ENCODE measurements at regions not wholly inside any gene's neighbourhood (a gene's known extent, or its start where the extent isn't known, plus 50 kb on each side); places are given as distances from the start of the nearest gene placed in this dataset.

- FAIRE-seq = no peak
- DNase-seq (ENCODE audit: insufficient read length, low spot score) = no peak
These were observed 161.3 kb upstream of the LPP start for GRCh38 chr3:187992609-187993008.

DNA sequence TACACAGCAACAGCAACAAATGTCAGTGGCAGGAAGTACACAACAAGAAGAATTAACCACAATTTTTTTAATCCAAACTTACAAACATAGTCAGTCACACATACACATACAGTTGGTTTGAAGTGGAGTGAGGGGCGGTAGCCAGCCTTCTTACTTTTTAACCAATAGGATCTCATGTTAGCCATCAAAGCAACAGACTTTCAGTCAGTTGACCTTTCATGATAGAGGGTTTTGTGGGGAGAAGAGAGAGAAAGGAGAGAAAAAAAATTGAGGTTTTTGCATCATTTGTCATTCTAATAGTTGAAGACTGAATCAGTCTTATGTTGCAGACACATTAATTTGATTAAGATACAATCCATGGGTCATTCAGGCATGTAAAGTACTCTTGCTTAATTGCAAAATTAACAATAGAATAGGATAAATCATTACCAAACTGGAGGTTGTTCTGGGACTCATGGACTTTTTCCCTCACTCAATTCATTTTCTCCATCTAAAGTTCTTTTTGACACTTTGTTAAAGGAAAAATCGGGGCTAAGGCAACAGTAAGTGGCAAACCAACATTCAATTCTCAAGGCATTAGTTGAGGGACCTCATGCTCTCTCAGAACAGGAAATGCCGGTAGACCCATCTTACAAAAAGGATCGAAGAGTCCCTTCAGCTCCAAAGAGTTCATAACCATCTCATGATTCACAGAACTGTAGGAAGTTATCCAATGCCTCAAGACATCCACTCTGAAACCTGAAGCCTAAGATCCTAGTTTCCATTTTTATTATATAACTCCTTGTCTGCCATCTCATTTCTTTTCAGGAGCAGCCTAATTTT, 159.5 kb upstream of the LPP start:
- FAIRE-seq = no peak
- DNase-seq (ENCODE audit: insufficient read length, low spot score) = no peak

DNA sequence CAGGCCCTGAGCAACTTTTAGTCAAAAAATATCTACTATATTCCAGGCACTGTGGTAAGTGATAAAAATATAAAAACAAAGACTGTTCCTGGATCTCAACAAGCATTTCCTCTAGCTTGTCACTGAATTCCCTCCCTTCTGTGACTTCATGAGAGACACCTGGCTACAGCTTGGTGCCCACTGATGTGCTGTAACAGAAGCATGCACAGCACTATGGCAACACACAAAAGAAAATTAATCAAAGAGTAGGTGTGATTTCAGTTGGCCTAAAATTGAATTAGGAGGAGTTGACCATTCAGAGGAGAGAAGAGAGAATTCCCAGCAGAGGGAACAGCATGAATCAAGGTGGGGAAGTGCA, 158.9 kb upstream of the LPP start:
- FAIRE-seq (no peak), DNase-seq (ENCODE audit: insufficient read length, low spot score) (no peak)

- FAIRE-seq (no peak), DNase-seq (ENCODE audit: insufficient read length, low spot score) (no peak)
These were observed 158.3 kb upstream of the LPP start for GRCh38 chr3:187995667-187996066.

GRCh38 chr3:187996609-187997008, 157.3 kb upstream of the LPP start:
- no peak for DNase-seq (ENCODE audit: insufficient read length, low spot score)
- FAIRE-seq = no peak

- FAIRE-seq (no peak), DNase-seq (ENCODE audit: insufficient read length, low spot score) (no peak)
These were observed 156.5 kb upstream of the LPP start for GRCh38 chr3:187997490-187997889.

DNA sequence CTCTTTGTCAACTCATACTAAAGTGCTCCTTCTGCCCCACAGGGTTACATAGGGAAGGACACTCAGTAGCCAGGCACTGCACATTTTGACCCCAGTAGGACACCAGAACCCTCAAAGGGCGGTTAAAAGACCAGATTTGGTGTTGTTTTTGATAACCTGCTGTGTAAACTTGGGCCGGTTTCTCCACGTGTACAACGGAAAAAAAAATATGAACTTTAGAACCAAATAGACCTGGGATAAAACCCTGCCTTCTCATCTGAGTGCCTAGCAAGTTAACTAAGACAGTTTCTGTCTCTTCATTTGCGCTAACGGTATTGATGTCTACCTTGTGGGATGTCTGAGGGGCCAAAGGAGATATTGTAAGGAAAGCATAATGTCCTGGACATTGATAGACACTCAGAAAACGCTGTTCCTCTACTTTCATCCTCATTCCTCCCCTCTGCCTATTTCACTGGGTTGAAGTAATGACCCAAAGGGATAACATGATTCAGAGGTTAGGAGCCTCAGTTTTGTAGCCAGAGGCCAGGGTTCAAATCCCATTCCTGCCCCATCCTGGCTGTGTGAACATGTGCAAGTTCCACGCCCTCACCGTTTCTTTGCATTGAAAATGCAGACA, 155.9 kb upstream of the LPP start:
- FAIRE-seq = no peak
- no peak for DNase-seq (ENCODE audit: insufficient read length, low spot score)

DNA sequence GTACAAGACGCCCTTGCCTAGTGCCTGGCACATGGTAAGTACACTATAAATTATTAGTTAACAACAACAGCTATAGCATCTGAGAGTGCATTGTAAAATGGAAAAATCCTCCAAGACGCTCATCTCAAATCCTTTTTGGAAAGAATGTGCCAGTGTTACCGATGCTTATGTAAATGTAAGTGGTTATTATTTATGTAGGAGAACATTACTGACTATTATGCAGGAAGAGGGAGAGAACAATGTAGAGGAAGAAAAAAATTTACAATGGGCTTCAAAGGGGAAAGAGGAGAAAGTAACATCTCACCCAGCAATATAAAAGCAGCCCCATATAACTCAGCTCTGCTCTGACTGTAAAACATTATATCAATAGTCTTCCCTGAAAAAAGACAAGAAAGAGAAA, 155.3 kb upstream of the LPP start:
- no peak for FAIRE-seq

GRCh38 chr3:187999821-188000220, 154.1 kb upstream of the LPP start:
- no peak for FAIRE-seq
- no peak for DNase-seq (ENCODE audit: insufficient read length, low spot score)

More for the DNA sequence above, 155.3 kb upstream of the LPP start:
- no peak for DNase-seq (ENCODE audit: insufficient read length, low spot score)

DNA sequence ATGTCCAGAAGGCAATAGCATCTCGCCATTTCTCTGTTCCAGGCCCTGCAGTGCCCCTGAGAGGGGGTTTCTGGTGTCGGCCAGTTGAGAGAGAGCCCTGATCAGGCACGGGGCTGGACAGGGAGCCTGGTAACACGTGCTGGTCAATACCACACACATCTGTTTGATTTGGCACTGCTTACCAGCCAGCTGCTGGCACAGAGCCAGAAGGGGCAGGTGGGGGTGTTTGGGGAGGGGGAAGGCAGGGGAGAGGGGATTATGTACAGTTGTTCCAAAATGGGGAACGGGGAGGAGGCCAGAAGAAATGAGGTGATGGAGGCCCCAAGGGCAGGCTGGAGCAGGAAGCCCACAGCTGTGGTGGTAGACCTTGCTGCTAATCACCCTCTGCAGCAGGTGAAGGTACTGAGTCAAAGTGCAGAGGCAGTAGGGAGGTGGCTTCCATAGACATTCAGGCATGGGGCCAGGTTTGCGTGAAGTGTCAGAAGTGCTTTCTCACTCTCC, 153.5 kb upstream of the LPP start:
- no peak for FAIRE-seq
- DNase-seq (ENCODE audit: insufficient read length, low spot score) = no peak

DNA sequence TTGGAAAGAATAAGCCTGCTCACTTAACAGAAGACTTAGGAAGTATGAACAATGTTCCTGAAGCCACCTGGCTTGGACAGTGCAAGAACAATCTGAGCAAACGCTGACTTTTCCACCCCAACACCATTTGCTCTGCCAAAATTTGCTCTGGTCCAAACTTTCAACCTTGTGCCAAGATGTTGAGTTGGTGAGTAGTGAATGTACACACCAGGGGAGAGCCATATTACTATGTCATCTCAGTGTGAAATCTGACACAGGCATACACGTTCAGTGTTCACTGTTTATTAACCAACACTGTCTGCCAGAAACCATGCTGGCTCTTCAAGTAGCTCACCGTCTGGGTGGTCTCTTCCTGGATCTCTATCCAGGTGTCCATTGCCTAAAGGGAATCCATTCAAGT, 152.9 kb upstream of the LPP start:
- DNase-seq (ENCODE audit: insufficient read length, low spot score) = no peak
- FAIRE-seq = no peak

GRCh38 chr3:188001926-188002325, 152.0 kb upstream of the LPP start:
- FAIRE-seq = no peak
- no peak for DNase-seq (ENCODE audit: insufficient read length, low spot score)

GRCh38 chr3:188002626-188003138, 151.3 kb upstream of the LPP start:
- DNase-seq (ENCODE audit: insufficient read length, low spot score) (no peak), FAIRE-seq (no peak)

DNA sequence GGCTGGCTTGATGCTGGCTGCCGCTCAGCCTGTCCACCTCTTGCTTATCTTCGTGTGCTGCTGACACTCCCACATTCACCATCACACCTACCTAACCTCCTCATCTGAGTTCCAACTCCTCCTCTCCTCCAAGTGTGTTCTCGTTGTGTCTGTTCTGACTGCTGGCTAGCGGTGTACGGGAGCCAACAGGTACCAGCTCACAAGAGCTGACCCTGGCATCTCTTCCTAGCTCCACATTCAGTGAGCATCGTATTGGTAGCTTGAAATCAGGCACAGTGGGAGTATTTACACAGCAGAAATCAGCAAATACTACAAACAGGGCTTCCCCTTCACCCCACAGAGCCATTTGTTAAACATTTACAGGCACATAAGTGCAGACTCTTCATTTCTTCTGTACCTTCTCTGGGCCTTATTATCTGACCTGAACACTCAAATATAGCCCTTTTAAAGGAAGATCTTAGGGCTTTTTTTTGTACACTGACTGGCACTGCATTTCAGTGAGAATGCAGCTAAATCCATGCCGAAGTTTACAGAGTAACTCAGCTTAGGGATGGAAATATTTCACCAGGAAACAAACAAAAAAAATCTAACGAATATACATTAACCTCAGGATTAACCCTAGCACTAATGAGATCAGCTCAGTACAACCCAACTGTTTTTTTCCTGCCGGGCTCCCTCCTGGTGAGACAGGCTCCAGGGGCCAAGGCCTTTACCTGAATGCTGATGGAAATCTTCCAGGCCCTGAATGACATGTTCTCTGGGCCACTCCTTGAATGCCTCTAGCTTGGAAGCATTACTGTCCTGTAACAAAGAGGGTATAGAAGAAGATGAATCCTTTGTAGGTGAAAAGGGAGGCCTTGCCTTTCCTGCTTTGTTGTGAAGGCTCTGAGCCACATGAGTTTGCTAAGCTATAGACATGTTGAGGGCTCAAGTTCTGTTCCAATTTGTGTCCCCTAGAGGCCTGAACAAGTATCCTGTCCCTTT, 150.5 kb upstream of the LPP start:
- FAIRE-seq (no peak), DNase-seq (ENCODE audit: insufficient read length, low spot score) (no peak)

DNA sequence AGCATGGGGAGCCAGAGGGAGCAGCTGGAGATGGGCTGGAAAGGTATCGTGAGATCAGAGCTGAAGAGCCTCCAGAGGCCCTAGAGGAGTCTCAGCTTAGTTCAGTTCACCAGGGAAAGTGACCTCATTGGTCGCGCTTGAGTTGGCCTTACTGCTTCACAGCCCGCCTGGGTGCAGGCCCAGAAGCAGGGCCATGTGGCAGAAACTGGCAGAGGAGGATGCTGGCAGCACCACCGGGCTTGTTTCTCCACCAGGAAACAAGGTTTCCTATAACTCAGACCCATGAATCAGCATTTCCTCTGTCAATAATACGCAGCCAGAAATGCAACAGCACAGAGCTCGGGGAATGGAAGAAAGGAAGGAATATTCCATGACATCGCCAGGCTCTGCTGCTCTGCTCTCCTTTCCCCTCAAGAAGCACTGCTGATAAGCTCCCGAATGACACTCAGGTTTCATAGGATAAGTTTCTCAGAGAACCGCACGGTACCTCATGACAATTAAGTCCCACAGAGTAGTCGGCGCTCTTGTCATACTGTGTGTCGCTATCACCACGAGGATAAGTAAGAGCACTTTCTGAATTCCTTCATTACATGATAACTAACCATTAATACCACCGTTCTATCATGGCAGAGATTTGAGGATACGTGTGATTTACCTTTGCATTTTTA, 147.1 kb upstream of the LPP start:
- DNase-seq (ENCODE audit: insufficient read length, low spot score) = no peak
- no peak for FAIRE-seq

- DNase-seq (ENCODE audit: insufficient read length, low spot score) (no peak), FAIRE-seq (no peak)
These were observed 146.1 kb upstream of the LPP start for GRCh38 chr3:188007897-188008296.

DNA sequence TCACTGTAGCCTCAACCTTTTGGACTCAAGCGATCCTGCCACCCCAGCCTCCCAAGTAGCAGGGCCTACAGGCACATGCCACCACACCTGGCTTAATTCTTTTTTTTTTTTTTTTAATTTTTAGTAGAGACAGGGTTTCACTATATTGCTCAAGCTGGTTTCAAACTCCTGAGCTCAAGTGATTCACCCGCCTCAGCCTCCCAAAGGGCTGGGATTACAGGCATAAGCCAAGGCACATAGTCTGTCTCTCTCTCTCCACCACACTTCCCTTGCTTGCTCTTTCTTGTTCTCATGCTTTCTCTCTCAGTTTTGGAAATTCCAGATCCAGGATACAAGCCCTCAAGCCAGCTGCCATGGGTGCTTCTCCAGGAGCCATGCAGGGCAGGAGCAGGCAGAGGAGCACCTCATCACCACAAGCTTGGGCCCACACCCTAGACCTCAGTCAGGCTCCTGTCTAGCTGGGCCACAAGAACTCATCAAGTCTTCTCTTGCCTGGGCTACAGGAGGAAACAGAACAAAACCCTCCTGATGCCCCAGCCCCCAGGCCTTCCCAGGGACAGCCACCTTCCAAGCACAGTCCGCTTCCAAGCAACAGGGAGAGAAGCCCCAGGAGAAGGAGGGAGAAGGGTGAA, 145.3 kb upstream of the LPP start:
- FAIRE-seq = no peak
- no peak for DNase-seq (ENCODE audit: insufficient read length, low spot score)

GRCh38 chr3:188010478-188010877, 143.5 kb upstream of the LPP start:
- FAIRE-seq (no peak), DNase-seq (ENCODE audit: insufficient read length, low spot score) (no peak)

DNA sequence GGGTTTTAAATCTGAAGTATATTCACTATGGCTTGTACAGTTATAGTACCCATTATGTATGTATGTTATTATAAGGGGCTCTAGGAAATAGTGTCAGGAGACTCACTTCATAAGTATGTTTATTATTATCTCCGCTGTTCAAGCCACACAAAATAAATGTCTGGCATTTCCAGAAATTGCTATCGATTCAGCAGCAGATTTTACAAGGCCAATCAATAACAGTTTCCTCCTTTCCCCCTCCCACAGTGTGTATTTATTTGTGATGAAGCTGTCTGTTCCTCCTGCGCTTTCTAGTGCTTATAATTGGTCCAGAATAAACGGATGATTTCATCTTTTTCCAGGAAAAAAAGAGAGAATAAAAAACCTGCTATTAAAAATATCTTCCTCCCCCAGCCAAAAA, 134.2 kb upstream of the LPP start:
- no peak for FAIRE-seq
- DNase-seq (ENCODE audit: insufficient read length, low spot score) = no peak

- DNase-seq (ENCODE audit: insufficient read length, low spot score) (no peak), FAIRE-seq (no peak)
These were observed 132.9 kb upstream of the LPP start for GRCh38 chr3:188021041-188021440.

All from GM19239 (cell line).